NCI-H187 (cell line): ENCODE measurements at regions not wholly inside any gene's neighbourhood (a gene's known extent, or its start where the extent isn't known, plus 50 kb on each side); places are given as distances from the start of the nearest gene placed in this dataset.
A peak's percentile ranks its signal among the peaks of the same experiment; 100 is the strongest.
"Not testable (repeated sequence)": the region's sequence is repeated elsewhere in the genome, so short reads cannot be mapped to it uniquely, and the experiment has no call there.

ENCODE experiments used
- DNase-seq, 2 experiments: peaks; one replicate each; lab custom pipeline; 2025; lab: John Stamatoyannopoulos, UW

- DNase-seq = no peak
Measured at GRCh38 chr2:66031236-66031635, 403.7 kb upstream of the MEIS1 start.

- no peak for DNase-seq
Measured at GRCh38 chr2:66030553-66030952, 404.4 kb upstream of the MEIS1 start.

- peak in 1 of 2 experiments; percentile 10 for DNase-seq
Measured at GRCh38 chr2:66024391-66024790, 410.5 kb upstream of the MEIS1 start.

- DNase-seq = no peak
Measured at GRCh38 chr2:66021296-66021695, 413.6 kb upstream of the MEIS1 start.

- DNase-seq = no peak
Measured at GRCh38 chr2:66017763-66018162, 417.2 kb upstream of the MEIS1 start.

- DNase-seq = no peak
Measured at GRCh38 chr2:66014450-66014849, 420.5 kb upstream of the MEIS1 start.

- DNase-seq = no peak
Measured at GRCh38 chr2:66013456-66013855, 421.5 kb upstream of the MEIS1 start.

- DNase-seq = no peak
Measured at GRCh38 chr2:66003931-66004330, 431.0 kb upstream of the MEIS1 start.

- DNase-seq = no peak
Measured at GRCh38 chr2:66001538-66001937, 433.4 kb upstream of the MEIS1 start.

- DNase-seq = no peak
Measured at GRCh38 chr2:66000901-66001300, 434.0 kb upstream of the MEIS1 start.

- DNase-seq = no peak
Measured at GRCh38 chr2:65999796-66000195, 435.1 kb upstream of the MEIS1 start.

- peak in 1 of 2 experiments; percentile 9 for DNase-seq
Measured at GRCh38 chr2:65999103-65999502, 435.8 kb upstream of the MEIS1 start.

- DNase-seq = no peak
Measured at GRCh38 chr2:65997961-65998360, 437.0 kb upstream of the MEIS1 start.

- no peak for DNase-seq
Measured at GRCh38 chr2:65992198-65992554, 442.7 kb upstream of the MEIS1 start.

- peak; percentile 66 to 83 for DNase-seq
Measured at GRCh38 chr2:65991381-65992197, 443.3 kb upstream of the MEIS1 start.

- no peak for DNase-seq
Measured at GRCh38 chr2:65985986-65986385, 448.9 kb upstream of the MEIS1 start.

- no peak for DNase-seq
Measured at GRCh38 chr2:65980531-65980930, 454.4 kb upstream of the MEIS1 start.

- DNase-seq = no peak
Measured at GRCh38 chr2:65979446-65979845, 455.5 kb upstream of the MEIS1 start.

- DNase-seq = no peak
Measured at GRCh38 chr2:65974067-65974723, 460.7 kb upstream of the MEIS1 start.

- no peak for DNase-seq
Measured at GRCh38 chr2:65969161-65969560, 465.8 kb upstream of the MEIS1 start.

GRCh38 chr2:65963303-65963702 lies 471.6 kb upstream of the MEIS1 start:
- not testable (repeated sequence) for DNase-seq

- DNase-seq = no peak
Measured at GRCh38 chr2:65960953-65961352, 474.0 kb upstream of the MEIS1 start.

- DNase-seq = no peak
Measured at GRCh38 chr2:65957886-65958285, 477.0 kb upstream of the MEIS1 start.

- DNase-seq = no peak
Measured at GRCh38 chr2:65957454-65957853, 477.5 kb upstream of the MEIS1 start.
